ENCODE measurements at regions not wholly inside any gene's neighbourhood (a gene's known extent, or its start where the extent isn't known, plus 50 kb on each side); places are given as distances from the start of the nearest gene placed in this dataset.

- no peak for TF ChIP-seq CTCF (IDR thresholded peaks at IDR 0.05)
- TF ChIP-seq EP300 (IDR thresholded peaks at IDR 0.05) = no peak
- no peak for TF ChIP-seq POLR2A (IDR thresholded peaks at IDR 0.05)
- no peak for TF ChIP-seq POLR2AphosphoS5 (IDR thresholded peaks at IDR 0.05)
Measured at GRCh38 chr19:31715249-31715945, 366.2 kb upstream of the TSHZ3 start.

All from upper lobe of left lung (tissue), 4 donors.